CD4-positive, CD25-positive, alpha-beta regulatory T cell (primary cell): ENCODE measurements at regions not wholly inside any gene's neighbourhood (a gene's known extent, or its start where the extent isn't known, plus 50 kb on each side); places are given as distances from the start of the nearest gene placed in this dataset.
"Not testable (repeated sequence)": the region's sequence is repeated elsewhere in the genome, so short reads cannot be mapped to it uniquely, and the experiment has no call there.

Experiments used
- ATAC-seq, 2 donors: fragments of 150-1000 bp; cut with Tn5 transposase; one replicate each; pipeline ENCODE4 v1.10.0; 2021; ENCODE audit warnings: low read depth in 2 of 2, moderate number of reproducible peaks in 2 of 2, moderate library complexity in 1 of 2
- DNase-seq, 3 donors: peaks; one replicate each; pipeline versions ENCODE4 v3.0.0 to v3.0.0-alpha.2; 2012 to 2022; ENCODE audit warnings: mixed read lengths in 1 of 3
- H3K27ac ChIP-seq: one replicate; pipeline ENCODE4 v1.7.0; 2013; ENCODE audit warnings: mild to moderate bottlenecking, low read length; ENCODE audit not compliant: insufficient read depth, poor library complexity, severe bottlenecking
- H3K27me3 ChIP-seq: one replicate; pipeline ENCODE4 v1.7.0; 2013; ENCODE audit warnings: low read length; ENCODE audit not compliant: control insufficient read depth, insufficient read depth
- H3K36me3 ChIP-seq: one replicate; pipeline ENCODE4 v1.7.0; 2013; ENCODE audit warnings: mild to moderate bottlenecking, low read length, moderate library complexity; ENCODE audit not compliant: control insufficient read depth, insufficient read depth
- H3K4me1 ChIP-seq: 2 replicates; pipeline ENCODE4 v1.7.0; 2013; ENCODE audit warnings: mild to moderate bottlenecking, low read length; ENCODE audit not compliant: insufficient read depth, control insufficient read depth, poor library complexity, severe bottlenecking
- H3K4me3 ChIP-seq: one replicate; pipeline ENCODE4 v1.7.0; 2013; ENCODE audit warnings: low read depth, mild to moderate bottlenecking, low read length, moderate library complexity
- H3K9me3 ChIP-seq, 2 experiments: 1 replicate in 1 of 2; 2 replicates in 1 of 2; pipeline ENCODE4 v1.7.0; 2013; ENCODE audit warnings: low read length in 2 of 2, mild to moderate bottlenecking in 1 of 2, moderate library complexity in 1 of 2; ENCODE audit not compliant: control insufficient read depth in 2 of 2
- H3K27ac Mint-ChIP-seq, 3 donors: one replicate each; pipeline ENCODE4 v1.8.0; 2020 to 2022; ENCODE audit warnings: mild to moderate bottlenecking in 3 of 3, mixed read lengths in 3 of 3, moderate library complexity in 2 of 3
- H3K27me3 Mint-ChIP-seq: one replicate; pipeline ENCODE4 v1.8.0; 2022; ENCODE audit warnings: mild to moderate bottlenecking, mixed read lengths
- H3K36me3 Mint-ChIP-seq: one replicate; pipeline ENCODE4 v1.8.0; 2020; ENCODE audit warnings: mixed read lengths
- H3K4me1 Mint-ChIP-seq, 4 donors: one replicate each; pipeline ENCODE4 v1.8.0; 2020 to 2022; ENCODE audit warnings: mixed read lengths in 4 of 4, mild to moderate bottlenecking in 1 of 4
- H3K4me3 Mint-ChIP-seq, 4 donors: one replicate each; pipeline ENCODE4 v1.8.0; 2020 to 2022; ENCODE audit warnings: mild to moderate bottlenecking in 4 of 4, mixed read lengths in 4 of 4, moderate library complexity in 3 of 4
- H3K9me3 Mint-ChIP-seq, 7 donors: one replicate each; pipeline ENCODE4 v1.8.0; 2020 to 2022; ENCODE audit warnings: mixed read lengths in 7 of 7, mild to moderate bottlenecking in 3 of 7, moderate library complexity in 2 of 7

GRCh38 chr13:81874681-81875661 lies 1534.0 kb upstream of the SPRY2 start:
- no peaks in the 10 kb centered on the region for H3K27me3 ChIP-seq
- H3K27ac ChIP-seq, result no peak overlapping the region
- no peaks in the 10 kb centered on the region for H3K4me1 ChIP-seq
- no peak for ATAC-seq
- peaks cover 0 to 2% of the 10 kb centered on the region in 2 experiments for H3K9me3 ChIP-seq
- no peaks in the 10 kb centered on the region for H3K4me1 Mint-ChIP-seq
- H3K27me3 Mint-ChIP-seq, result no peaks in the 10 kb centered on the region
- peak overlapping the region in 1 of 4 donors; percentile 34 for H3K4me3 Mint-ChIP-seq
- H3K4me3 ChIP-seq, result no peak overlapping the region
- DNase-seq, result no peak
- H3K27ac Mint-ChIP-seq, result no peak overlapping the region
- H3K9me3 Mint-ChIP-seq, result peaks cover 2 to 33% (median 12%) of the 10 kb centered on the region in 7 donors
- H3K36me3 ChIP-seq, result no peaks in the 10 kb centered on the region
- H3K36me3 Mint-ChIP-seq, result peaks cover 1% of the 10 kb centered on the region

- DNase-seq, result no peak
- H3K9me3 Mint-ChIP-seq, result peaks cover 2 to 33% (median 8%) of the 10 kb centered on the region in 7 donors
- no peak for ATAC-seq
- Histone ChIP-seq H3K9me3 (peaks cover 0 to 2% of the 10 kb centered on the region in 2 experiments), H3K4me1 (no peaks in the 10 kb centered on the region), H3K27ac (no peak overlapping the region), H3K36me3 (no peaks in the 10 kb centered on the region), H3K27me3 (no peaks in the 10 kb centered on the region), H3K4me3 (no peak overlapping the region)
- H3K4me3 Mint-ChIP-seq, result no peak overlapping the region
- no peak overlapping the region for H3K27ac Mint-ChIP-seq
- H3K4me1 Mint-ChIP-seq, result no peaks in the 10 kb centered on the region
- H3K27me3 Mint-ChIP-seq, result no peaks in the 10 kb centered on the region
- H3K36me3 Mint-ChIP-seq, result peaks cover 5% of the 10 kb centered on the region
Measured at GRCh38 chr13:81874253-81874652, 1533.3 kb upstream of the SPRY2 start.

GRCh38 chr13:81872581-81872980 lies 1531.7 kb upstream of the SPRY2 start:
- H3K4me1 ChIP-seq, result no peaks in the 10 kb centered on the region
- no peaks in the 10 kb centered on the region for H3K9me3 ChIP-seq
- no peak overlapping the region for H3K27ac ChIP-seq
- DNase-seq (no peak), ATAC-seq (no peak)
- H3K36me3 ChIP-seq, result no peaks in the 10 kb centered on the region
- Mint-ChIP-seq H3K4me3 (no peak overlapping the region), H3K4me1 (no peaks in the 10 kb centered on the region), H3K27me3 (no peaks in the 10 kb centered on the region), H3K27ac (no peak overlapping the region), H3K36me3 (peaks cover 5% of the 10 kb centered on the region), H3K9me3 (peaks cover 4 to 42% (median 14%) of the 10 kb centered on the region in 7 donors)
- no peak overlapping the region for H3K4me3 ChIP-seq
- H3K27me3 ChIP-seq, result no peaks in the 10 kb centered on the region

- H3K9me3 Mint-ChIP-seq, result peaks cover 4 to 47% (median 16%) of the 10 kb centered on the region in 7 donors
- not testable (repeated sequence) for ATAC-seq, H3K9me3 ChIP-seq
Measured at GRCh38 chr13:81871751-81872325, 1530.9 kb upstream of the SPRY2 start.

GRCh38 chr13:81848291-81848690 lies 1507.4 kb upstream of the SPRY2 start:
- DNase-seq (no peak), ATAC-seq (no peak)
- Histone ChIP-seq H3K9me3 (peaks cover 0 to 4% of the 10 kb centered on the region in 2 experiments), H3K4me3 (no peak overlapping the region), H3K4me1 (no peaks in the 10 kb centered on the region), H3K27ac (no peak overlapping the region), H3K27me3 (no peaks in the 10 kb centered on the region), H3K36me3 (no peaks in the 10 kb centered on the region)
- Mint-ChIP-seq H3K4me3 (no peak overlapping the region), H3K27ac (no peak overlapping the region), H3K27me3 (no peaks in the 10 kb centered on the region), H3K9me3 (peaks cover 0 to 8% (median 5%) of the 10 kb centered on the region in 7 donors), H3K36me3 (no peaks in the 10 kb centered on the region), H3K4me1 (no peaks in the 10 kb centered on the region)

More at GRCh38 chr13:81871751-81872325, 1530.9 kb upstream of the SPRY2 start:
- H3K4me1 Mint-ChIP-seq, H3K27me3 Mint-ChIP-seq, H3K4me3 Mint-ChIP-seq, H3K36me3 ChIP-seq, H3K36me3 Mint-ChIP-seq, H3K4me3 ChIP-seq, DNase-seq, H3K27ac Mint-ChIP-seq, H3K4me1 ChIP-seq, H3K27ac ChIP-seq, H3K27me3 ChIP-seq: not testable (repeated sequence)

- no peaks in the 10 kb centered on the region for H3K36me3 ChIP-seq
- Mint-ChIP-seq H3K4me1 (no peaks in the 10 kb centered on the region), H3K27me3 (no peaks in the 10 kb centered on the region), H3K9me3 (peaks cover 0 to 10% (median 6%) of the 10 kb centered on the region in 7 donors), H3K36me3 (no peaks in the 10 kb centered on the region), H3K27ac (no peak overlapping the region), H3K4me3 (no peak overlapping the region)
- H3K4me3 ChIP-seq, result no peak overlapping the region
- H3K27ac ChIP-seq, result no peak overlapping the region
- no peaks in the 10 kb centered on the region for H3K4me1 ChIP-seq
- no peaks in the 10 kb centered on the region for H3K9me3 ChIP-seq
- DNase-seq (no peak), ATAC-seq (no peak)
- no peaks in the 10 kb centered on the region for H3K27me3 ChIP-seq
Measured at GRCh38 chr13:81846771-81847170, 1505.8 kb upstream of the SPRY2 start.

- no peak overlapping the region for H3K27ac ChIP-seq
- peaks cover 0 to 31% (median 6%) of the 10 kb centered on the region in 7 donors for H3K9me3 Mint-ChIP-seq
- no peaks in the 10 kb centered on the region for H3K4me1 Mint-ChIP-seq
Measured at GRCh38 chr13:81821259-81821658, 1480.3 kb upstream of the SPRY2 start.

More at GRCh38 chr13:81821259-81821658, 1480.3 kb upstream of the SPRY2 start:
- Histone ChIP-seq H3K9me3 (no peaks in the 10 kb centered on the region), H3K27me3 (no peaks in the 10 kb centered on the region), H3K36me3 (no peaks in the 10 kb centered on the region), H3K4me1 (no peaks in the 10 kb centered on the region), H3K4me3 (no peak overlapping the region)
- no peak for DNase-seq
- no peak for ATAC-seq
- H3K27me3 Mint-ChIP-seq, result no peaks in the 10 kb centered on the region
- no peaks in the 10 kb centered on the region for H3K36me3 Mint-ChIP-seq
- H3K27ac Mint-ChIP-seq, result no peak overlapping the region
- H3K4me3 Mint-ChIP-seq, result no peak overlapping the region
